DOHH2 (cell line): ENCODE measurements at regions not wholly inside any gene's neighbourhood (a gene's known extent, or its start where the extent isn't known, plus 50 kb on each side); places are given as distances from the start of the nearest gene placed in this dataset.

Source experiments
- H3F3A ChIP-seq: fragments of 200-600 bp; sonication (generic), shearing (Covaris generic); 2 replicates; pipeline ENCODE4 v1.6.0; 2016; ENCODE audit warnings: antibody characterized with exemption, mild to moderate bottlenecking; ENCODE audit not compliant: control insufficient read depth, insufficient read depth
- H3K27ac ChIP-seq: fragments of 200-600 bp; sonication (generic); 2 replicates; pipeline ENCODE4 v1.5.1; 2014; ENCODE audit warnings: low read depth, mild to moderate bottlenecking, low read length, moderate library complexity
- H3K27me3 ChIP-seq: fragments of 200-600 bp; sonication (generic); 2 replicates; pipeline ENCODE4 v1.6.1; 2014; ENCODE audit warnings: mild to moderate bottlenecking, low read length, mixed read lengths; ENCODE audit not compliant: control insufficient read depth
- H3K36me3 ChIP-seq: fragments of 200-600 bp; sonication (generic); 2 replicates; pipeline ENCODE4 v1.6.1; 2014; ENCODE audit warnings: mild to moderate bottlenecking, low read length, moderate library complexity, mixed read lengths; ENCODE audit not compliant: control insufficient read depth
- H3K4me1 ChIP-seq: fragments of 200-600 bp; sonication (generic); 2 replicates; pipeline ENCODE4 v1.6.1; 2014; ENCODE audit warnings: mild to moderate bottlenecking, low read length, mixed read lengths; ENCODE audit not compliant: control insufficient read depth
- H3K4me2 ChIP-seq: fragments of 200-600 bp; sonication (generic); 2 replicates; pipeline ENCODE4 v1.6.0; 2014; ENCODE audit warnings: mild to moderate bottlenecking, low read length, moderate library complexity
- H3K4me3 ChIP-seq: fragments of 200-600 bp; sonication (generic); 2 replicates; pipeline ENCODE4 v1.5.1; 2014; ENCODE audit warnings: mild to moderate bottlenecking, low read length, mixed read lengths
- H3K79me2 ChIP-seq: fragments of 200-600 bp; sonication (generic); 2 replicates; pipeline ENCODE4 v1.6.1; 2014; ENCODE audit warnings: mild to moderate bottlenecking, low read length, mixed read lengths; ENCODE audit not compliant: control insufficient read depth
- H3K9me2 ChIP-seq: fragments of 200-600 bp; sonication (generic); replicated peaks from 2 replicates; pipeline ENCODE4 v1.6.1; 2014; ENCODE audit warnings: mild to moderate bottlenecking, low read length, mixed read lengths; ENCODE audit not compliant: control insufficient read depth
- H3K9me3 ChIP-seq: fragments of 200-600 bp; sonication (generic); 2 replicates; pipeline ENCODE4 v1.6.1; 2014; ENCODE audit warnings: antibody characterized with exemption, low read length, mixed read lengths; ENCODE audit not compliant: control insufficient read depth, insufficient read depth
- H4K20me1 ChIP-seq: fragments of 200-600 bp; sonication (generic); 2 replicates; pipeline ENCODE4 v1.6.0; 2014; ENCODE audit warnings: low read depth, mild to moderate bottlenecking, antibody characterized with exemption, low read length, moderate library complexity; ENCODE audit not compliant: control insufficient read depth, insufficient read depth
- EZH2phosphoT487 ChIP-seq: fragments of 200-600 bp; sonication (generic); IDR thresholded peaks from 2 replicates; pipeline ENCODE4 v1.6.1; 2017; ENCODE audit warnings: borderline replicate concordance, mild to moderate bottlenecking, antibody characterized with exemption, low read length, moderate library complexity, mixed read lengths
- TF ChIP-seq, protein P1 (sequence below): fragments of 200-600 bp; sonication (generic); IDR thresholded peaks from one replicate; pipeline ENCODE4 v1.5.1; 2014; ENCODE audit warnings: antibody characterized with exemption, mild to moderate bottlenecking, low read depth, low read length; ENCODE audit not compliant: poor library complexity, severe bottlenecking

DNA sequence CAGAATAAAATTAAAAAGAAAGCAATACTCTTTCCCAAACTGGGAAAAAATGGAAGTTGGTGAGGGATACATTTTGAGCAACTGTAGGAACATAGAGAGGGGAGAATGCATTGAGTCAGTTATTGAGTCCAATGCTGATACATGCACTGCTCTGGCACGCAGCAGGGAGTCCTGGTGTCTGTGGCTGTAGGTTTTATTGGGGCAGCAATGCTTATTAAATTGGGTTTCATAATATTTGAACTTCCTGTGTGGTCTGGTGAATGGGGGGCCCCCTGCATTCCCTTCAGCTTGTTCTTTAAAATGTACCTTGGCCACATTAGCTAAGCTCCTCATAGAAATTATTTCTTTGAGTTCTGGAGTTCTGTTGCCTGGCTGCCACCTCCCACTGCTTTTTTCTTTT lies 125.2 kb upstream of the ELAC2 start:
- H3K9me2 ChIP-seq, result no peaks in the 10 kb centered on the region

DNA sequence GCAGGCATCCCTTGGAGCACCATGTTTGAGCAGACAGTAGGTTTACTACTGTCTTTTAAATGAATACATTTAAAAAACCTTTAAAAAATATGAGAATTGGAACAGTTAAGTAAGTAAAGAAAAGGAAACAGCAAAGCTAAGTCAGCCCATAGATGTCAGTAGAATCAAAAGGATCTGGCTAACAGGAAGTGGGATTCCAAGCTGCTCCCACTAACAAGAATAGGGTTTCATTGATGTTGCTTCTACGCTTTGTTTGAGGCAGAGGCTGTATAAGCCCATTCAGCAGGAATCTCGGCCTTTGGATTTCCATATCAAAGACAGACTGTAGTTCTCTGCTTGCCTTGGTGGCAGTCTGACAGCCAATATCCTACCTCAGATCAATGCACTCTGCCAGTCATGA lies 122.9 kb upstream of the ELAC2 start:
- no peaks in the 10 kb centered on the region for H3K9me2 ChIP-seq
- no peak for TF ChIP-seq EZH2phosphoT487
- TF ChIP-seq, protein P1, sequence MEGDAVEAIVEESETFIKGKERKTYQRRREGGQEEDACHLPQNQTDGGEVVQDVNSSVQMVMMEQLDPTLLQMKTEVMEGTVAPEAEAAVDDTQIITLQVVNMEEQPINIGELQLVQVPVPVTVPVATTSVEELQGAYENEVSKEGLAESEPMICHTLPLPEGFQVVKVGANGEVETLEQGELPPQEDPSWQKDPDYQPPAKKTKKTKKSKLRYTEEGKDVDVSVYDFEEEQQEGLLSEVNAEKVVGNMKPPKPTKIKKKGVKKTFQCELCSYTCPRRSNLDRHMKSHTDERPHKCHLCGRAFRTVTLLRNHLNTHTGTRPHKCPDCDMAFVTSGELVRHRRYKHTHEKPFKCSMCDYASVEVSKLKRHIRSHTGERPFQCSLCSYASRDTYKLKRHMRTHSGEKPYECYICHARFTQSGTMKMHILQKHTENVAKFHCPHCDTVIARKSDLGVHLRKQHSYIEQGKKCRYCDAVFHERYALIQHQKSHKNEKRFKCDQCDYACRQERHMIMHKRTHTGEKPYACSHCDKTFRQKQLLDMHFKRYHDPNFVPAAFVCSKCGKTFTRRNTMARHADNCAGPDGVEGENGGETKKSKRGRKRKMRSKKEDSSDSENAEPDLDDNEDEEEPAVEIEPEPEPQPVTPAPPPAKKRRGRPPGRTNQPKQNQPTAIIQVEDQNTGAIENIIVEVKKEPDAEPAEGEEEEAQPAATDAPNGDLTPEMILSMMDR, result no peak

More for the DNA sequence above, 125.2 kb upstream of the ELAC2 start:
- no peaks in the 10 kb centered on the region for H3F3A ChIP-seq
- no peaks in the 10 kb centered on the region for H3K27me3 ChIP-seq
- no peaks in the 10 kb centered on the region for H3K79me2 ChIP-seq
- no peaks in the 10 kb centered on the region for H3K36me3 ChIP-seq
- H3K9me3 ChIP-seq, result peaks cover 4% of the 10 kb centered on the region; the same call in 1 of the 2 replicates
- TF ChIP-seq, protein P1, result no peak
- no peak for TF ChIP-seq EZH2phosphoT487
- no peak overlapping the region for H3K4me2 ChIP-seq
- no peaks in the 10 kb centered on the region for H4K20me1 ChIP-seq
- no peak overlapping the region for H3K4me3 ChIP-seq
- H3K27ac ChIP-seq, result no peak overlapping the region
- H3K4me1 ChIP-seq, result no peaks in the 10 kb centered on the region

DNA sequence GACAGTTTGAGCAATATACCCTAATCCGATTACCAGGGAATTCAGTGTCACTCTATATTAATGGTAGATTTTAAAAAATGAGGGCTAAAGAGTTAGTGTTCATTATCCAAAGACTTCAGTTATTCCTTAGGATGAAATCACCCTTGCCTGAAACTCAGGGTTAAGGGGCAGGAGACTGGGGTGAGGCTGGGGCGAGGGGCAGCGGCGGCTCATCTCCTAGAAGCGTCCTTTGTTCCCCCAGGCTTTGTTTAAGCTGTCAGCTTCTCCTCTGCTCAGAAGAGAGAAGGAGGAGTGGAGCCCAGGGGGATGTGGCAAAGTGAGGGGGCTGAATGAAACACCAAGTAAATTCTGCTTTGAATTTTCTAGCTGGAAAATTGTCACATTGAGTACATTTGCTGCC lies 117.7 kb upstream of the ELAC2 start:
- Histone ChIP-seq H3K27me3 (no peaks in the 10 kb centered on the region), H3K36me3 (no peaks in the 10 kb centered on the region), H3K4me3 (no peak overlapping the region), H3K4me1 (no peaks in the 10 kb centered on the region), H3K4me2 (no peak overlapping the region), H3F3A (no peaks in the 10 kb centered on the region), H4K20me1 (no peaks in the 10 kb centered on the region), H3K9me3 (peaks cover 4% of the 10 kb centered on the region; the same call in 1 of the 2 replicates), H3K79me2 (no peaks in the 10 kb centered on the region), H3K9me2 (no peaks in the 10 kb centered on the region), H3K27ac (no peak overlapping the region)
- TF ChIP-seq, protein P1, result no peak
- TF ChIP-seq EZH2phosphoT487, result no peak

More for the DNA sequence above, 122.9 kb upstream of the ELAC2 start:
- H3K79me2 ChIP-seq, result no peaks in the 10 kb centered on the region
- no peaks in the 10 kb centered on the region for H4K20me1 ChIP-seq
- H3K27ac ChIP-seq, result no peak overlapping the region
- H3K4me1 ChIP-seq, result no peaks in the 10 kb centered on the region
- no peaks in the 10 kb centered on the region for H3K27me3 ChIP-seq
- no peak overlapping the region for H3K4me3 ChIP-seq
- H3F3A ChIP-seq, result no peaks in the 10 kb centered on the region
- H3K9me3 ChIP-seq, result peaks cover 4% of the 10 kb centered on the region; the same call in 1 of the 2 replicates
- H3K4me2 ChIP-seq, result no peak overlapping the region
- no peaks in the 10 kb centered on the region for H3K36me3 ChIP-seq
